ENCODE measurements at regions not wholly inside any gene's neighbourhood (a gene's known extent, or its start where the extent isn't known, plus 50 kb on each side); places are given as distances from the start of the nearest gene placed in this dataset.

DNA sequence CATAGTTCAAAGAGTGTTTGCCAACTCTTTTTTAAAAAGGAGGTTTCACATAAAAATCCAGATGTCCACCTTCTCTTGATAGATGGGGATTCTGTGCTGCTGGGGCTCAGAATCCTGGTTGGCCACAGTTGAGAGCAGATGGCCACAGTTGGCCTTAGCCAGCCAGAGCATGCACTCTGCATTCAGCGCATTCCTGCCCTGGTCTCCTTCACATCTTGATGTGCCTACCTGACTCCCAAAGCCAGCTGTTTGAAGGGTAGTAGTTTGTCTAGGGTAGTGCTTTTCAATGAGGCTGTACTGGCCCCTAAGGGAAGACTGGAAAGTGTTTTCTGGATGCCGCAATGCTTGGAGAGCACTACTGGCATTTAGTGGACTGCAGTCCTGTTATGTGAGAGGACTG lies 208.1 kb upstream of the HDAC9 start:
- TF ChIP-seq, protein P1, sequence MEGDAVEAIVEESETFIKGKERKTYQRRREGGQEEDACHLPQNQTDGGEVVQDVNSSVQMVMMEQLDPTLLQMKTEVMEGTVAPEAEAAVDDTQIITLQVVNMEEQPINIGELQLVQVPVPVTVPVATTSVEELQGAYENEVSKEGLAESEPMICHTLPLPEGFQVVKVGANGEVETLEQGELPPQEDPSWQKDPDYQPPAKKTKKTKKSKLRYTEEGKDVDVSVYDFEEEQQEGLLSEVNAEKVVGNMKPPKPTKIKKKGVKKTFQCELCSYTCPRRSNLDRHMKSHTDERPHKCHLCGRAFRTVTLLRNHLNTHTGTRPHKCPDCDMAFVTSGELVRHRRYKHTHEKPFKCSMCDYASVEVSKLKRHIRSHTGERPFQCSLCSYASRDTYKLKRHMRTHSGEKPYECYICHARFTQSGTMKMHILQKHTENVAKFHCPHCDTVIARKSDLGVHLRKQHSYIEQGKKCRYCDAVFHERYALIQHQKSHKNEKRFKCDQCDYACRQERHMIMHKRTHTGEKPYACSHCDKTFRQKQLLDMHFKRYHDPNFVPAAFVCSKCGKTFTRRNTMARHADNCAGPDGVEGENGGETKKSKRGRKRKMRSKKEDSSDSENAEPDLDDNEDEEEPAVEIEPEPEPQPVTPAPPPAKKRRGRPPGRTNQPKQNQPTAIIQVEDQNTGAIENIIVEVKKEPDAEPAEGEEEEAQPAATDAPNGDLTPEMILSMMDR (IDR thresholded peaks at IDR 0.05) = no peak
- TF ChIP-seq ZFX (IDR thresholded peaks at IDR 0.05; ENCODE audit: borderline replicate concordance) = no peak

Data from 22Rv1 (cell line).